ENCODE measurements at regions not wholly inside any gene's neighbourhood (a gene's known extent, or its start where the extent isn't known, plus 50 kb on each side); places are given as distances from the start of the nearest gene placed in this dataset.

DNA sequence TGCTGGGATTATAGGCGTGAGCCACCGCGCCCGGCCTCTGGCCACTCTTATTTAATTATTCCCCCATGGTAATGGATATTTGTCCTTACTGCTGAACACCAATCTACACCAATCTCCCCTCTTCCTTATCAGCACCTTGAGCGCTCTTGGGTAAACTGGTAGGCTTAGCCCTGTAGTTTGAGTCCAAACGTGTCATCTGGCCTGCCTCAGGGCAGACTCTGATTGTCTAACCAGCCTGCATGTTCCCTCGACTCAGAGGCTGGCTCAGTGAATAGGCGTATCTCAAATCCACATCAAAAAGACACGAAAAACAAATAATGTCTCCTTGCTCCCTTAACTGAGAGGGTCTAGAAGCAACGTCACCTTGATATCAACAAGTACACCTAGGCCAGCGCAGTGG is 260.9 kb downstream of the TFAP2C start:
- TF ChIP-seq, protein P1, sequence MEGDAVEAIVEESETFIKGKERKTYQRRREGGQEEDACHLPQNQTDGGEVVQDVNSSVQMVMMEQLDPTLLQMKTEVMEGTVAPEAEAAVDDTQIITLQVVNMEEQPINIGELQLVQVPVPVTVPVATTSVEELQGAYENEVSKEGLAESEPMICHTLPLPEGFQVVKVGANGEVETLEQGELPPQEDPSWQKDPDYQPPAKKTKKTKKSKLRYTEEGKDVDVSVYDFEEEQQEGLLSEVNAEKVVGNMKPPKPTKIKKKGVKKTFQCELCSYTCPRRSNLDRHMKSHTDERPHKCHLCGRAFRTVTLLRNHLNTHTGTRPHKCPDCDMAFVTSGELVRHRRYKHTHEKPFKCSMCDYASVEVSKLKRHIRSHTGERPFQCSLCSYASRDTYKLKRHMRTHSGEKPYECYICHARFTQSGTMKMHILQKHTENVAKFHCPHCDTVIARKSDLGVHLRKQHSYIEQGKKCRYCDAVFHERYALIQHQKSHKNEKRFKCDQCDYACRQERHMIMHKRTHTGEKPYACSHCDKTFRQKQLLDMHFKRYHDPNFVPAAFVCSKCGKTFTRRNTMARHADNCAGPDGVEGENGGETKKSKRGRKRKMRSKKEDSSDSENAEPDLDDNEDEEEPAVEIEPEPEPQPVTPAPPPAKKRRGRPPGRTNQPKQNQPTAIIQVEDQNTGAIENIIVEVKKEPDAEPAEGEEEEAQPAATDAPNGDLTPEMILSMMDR (conservative IDR thresholded peaks at IDR 0.05; ENCODE audit: low read depth, low read length), result no peak
- no peak for TF ChIP-seq EZH2 (IDR thresholded peaks at IDR 0.05; ENCODE audit: low read length, unreplicated experiment)

All from PC-3 (cell line).